ENCODE measurements at regions not wholly inside any gene's neighbourhood (a gene's known extent, or its start where the extent isn't known, plus 50 kb on each side); places are given as distances from the start of the nearest gene placed in this dataset.

DNA sequence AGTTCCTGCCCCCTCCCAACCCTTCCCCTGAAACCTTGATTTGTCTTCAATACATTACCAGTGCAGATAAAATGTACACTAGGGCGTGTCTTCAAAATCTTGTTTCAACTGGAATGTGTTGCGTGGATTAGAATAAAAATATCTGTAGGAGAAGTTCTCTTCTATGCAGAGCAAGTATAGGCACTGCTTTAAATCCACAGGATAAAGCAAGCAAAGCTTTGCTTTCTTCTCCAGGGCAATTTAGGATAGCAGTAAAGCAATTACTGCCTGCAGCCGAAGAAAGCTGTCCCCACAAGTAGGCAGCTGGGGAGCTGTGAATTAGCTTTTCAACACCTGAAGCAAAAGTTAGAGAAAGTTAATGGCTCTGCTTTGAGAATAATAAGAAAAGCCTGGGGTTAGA is 329.7 kb upstream of the KCNMB2 start:
- TF ChIP-seq, protein P1, sequence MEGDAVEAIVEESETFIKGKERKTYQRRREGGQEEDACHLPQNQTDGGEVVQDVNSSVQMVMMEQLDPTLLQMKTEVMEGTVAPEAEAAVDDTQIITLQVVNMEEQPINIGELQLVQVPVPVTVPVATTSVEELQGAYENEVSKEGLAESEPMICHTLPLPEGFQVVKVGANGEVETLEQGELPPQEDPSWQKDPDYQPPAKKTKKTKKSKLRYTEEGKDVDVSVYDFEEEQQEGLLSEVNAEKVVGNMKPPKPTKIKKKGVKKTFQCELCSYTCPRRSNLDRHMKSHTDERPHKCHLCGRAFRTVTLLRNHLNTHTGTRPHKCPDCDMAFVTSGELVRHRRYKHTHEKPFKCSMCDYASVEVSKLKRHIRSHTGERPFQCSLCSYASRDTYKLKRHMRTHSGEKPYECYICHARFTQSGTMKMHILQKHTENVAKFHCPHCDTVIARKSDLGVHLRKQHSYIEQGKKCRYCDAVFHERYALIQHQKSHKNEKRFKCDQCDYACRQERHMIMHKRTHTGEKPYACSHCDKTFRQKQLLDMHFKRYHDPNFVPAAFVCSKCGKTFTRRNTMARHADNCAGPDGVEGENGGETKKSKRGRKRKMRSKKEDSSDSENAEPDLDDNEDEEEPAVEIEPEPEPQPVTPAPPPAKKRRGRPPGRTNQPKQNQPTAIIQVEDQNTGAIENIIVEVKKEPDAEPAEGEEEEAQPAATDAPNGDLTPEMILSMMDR (IDR thresholded peaks at IDR 0.05; ENCODE audit: extremely low read depth in 1 of 2, insufficient read depth in 1 of 2, low read depth in 1 of 2, low read length in 2 of 2) = no peak
- TF ChIP-seq POLR2AphosphoS5 (IDR thresholded peaks at IDR 0.05; ENCODE audit: insufficient read depth, low read depth, low read length) (no peak), EZH2 (IDR thresholded peaks at IDR 0.05; ENCODE audit: borderline replicate concordance, low read depth, low read length, severe bottlenecking) (no peak), POLR2A (IDR thresholded peaks at IDR 0.05; ENCODE audit: low read depth, low read length) (no peak), GATA2 (IDR thresholded peaks at IDR 0.05; ENCODE audit: insufficient read depth, insufficient read length, low read depth, low read length) (no peak), MYC (IDR thresholded peaks at IDR 0.05; ENCODE audit: low read depth, low read length) (no peak), JUN (IDR thresholded peaks at IDR 0.05; ENCODE audit: borderline replicate concordance, insufficient read depth, insufficient read length, low read depth) (no peak)
- TF ChIP-seq, protein P2, sequence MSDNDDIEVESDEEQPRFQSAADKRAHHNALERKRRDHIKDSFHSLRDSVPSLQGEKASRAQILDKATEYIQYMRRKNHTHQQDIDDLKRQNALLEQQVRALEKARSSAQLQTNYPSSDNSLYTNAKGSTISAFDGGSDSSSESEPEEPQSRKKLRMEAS (IDR thresholded peaks at IDR 0.05; ENCODE audit: insufficient read depth, insufficient read length) = no peak
